ENCODE measurements at regions not wholly inside any gene's neighbourhood (a gene's known extent, or its start where the extent isn't known, plus 50 kb on each side); places are given as distances from the start of the nearest gene placed in this dataset.

- H3K27me3 ChIP-seq = no peaks in the 10 kb centered on the region
- no peak overlapping the region for H3K4me3 ChIP-seq (replicated peaks in 1 of 3)
- no peaks in the 10 kb centered on the region for H3K4me1 ChIP-seq
- no peaks in the 10 kb centered on the region for H3K9me3 ChIP-seq
- no peaks in the 10 kb centered on the region for H3K36me3 ChIP-seq
- TF ChIP-seq CTCF (IDR thresholded peaks at IDR 0.05) = no peak
- TF ChIP-seq POLR2A (IDR thresholded peaks at IDR 0.05) = no peak
- intact Hi-C loops (cut with DNase I) = no loop called here
- no peak overlapping the region for H3K27ac ChIP-seq
- no peak for DNase-seq
These were observed 432.2 kb downstream of the TUSC7 start for GRCh38 chr3:117141812-117142211.

DNA sequence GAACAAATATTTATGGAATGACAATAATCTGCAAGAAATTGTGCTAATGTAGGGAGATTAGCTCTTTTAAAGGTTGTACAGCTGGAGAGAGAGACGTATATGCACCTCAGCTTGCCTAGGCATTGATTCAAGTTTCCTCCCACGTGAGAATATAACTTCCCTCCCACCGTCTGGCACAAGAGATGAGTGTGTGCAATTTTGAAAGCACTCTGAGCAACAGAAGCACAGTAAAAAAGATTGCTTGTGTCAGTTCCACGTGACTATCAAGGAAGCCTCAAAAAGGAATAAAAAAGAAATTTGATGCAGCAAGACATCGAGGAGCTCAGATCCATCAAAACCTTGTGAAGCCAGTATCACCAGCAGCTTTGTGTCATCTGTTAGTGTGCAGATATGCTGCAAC lies 435.3 kb downstream of the TUSC7 start:
- intact Hi-C loops (cut with DNase I) = no loop called here
- WGBS, 2 donors = 35 to 44% methylated on average over 5 of the region's 5 CpGs
- H3K36me3 ChIP-seq = no peaks in the 10 kb centered on the region
- DNase-seq = no peak
- H3K4me3 ChIP-seq (replicated peaks in 1 of 3) = no peak overlapping the region
- H3K27me3 ChIP-seq = no peaks in the 10 kb centered on the region
- no peak for TF ChIP-seq POLR2A (IDR thresholded peaks at IDR 0.05)
- no peak for TF ChIP-seq CTCF (IDR thresholded peaks at IDR 0.05)
- no peak overlapping the region for H3K27ac ChIP-seq
- no peaks in the 10 kb centered on the region for H3K9me3 ChIP-seq
- no peaks in the 10 kb centered on the region for H3K4me1 ChIP-seq

- Histone ChIP-seq H3K4me3 (replicated peaks in 1 of 3) (no peak overlapping the region), H3K27ac (no peak overlapping the region), H3K9me3 (no peaks in the 10 kb centered on the region), H3K36me3 (no peaks in the 10 kb centered on the region), H3K27me3 (no peaks in the 10 kb centered on the region), H3K4me1 (no peaks in the 10 kb centered on the region)
- TF ChIP-seq POLR2A (IDR thresholded peaks at IDR 0.05) (no peak), CTCF (IDR thresholded peaks at IDR 0.05) (no peak)
- DNase-seq = no peak
- 79 to 83% methylated on average over 2 of the region's 2 CpGs for whole genome bisulfite sequencing, 2 donors
- intact Hi-C loops (cut with DNase I) = no loop called here
These were observed 436.1 kb downstream of the TUSC7 start for GRCh38 chr3:117145677-117146076.

- intact Hi-C loops (cut with DNase I) = no loop called here
- 33 to 43% methylated on average over 1 of the region's 1 CpG for WGBS, 2 donors
These were observed 437.0 kb downstream of the TUSC7 start for GRCh38 chr3:117146571-117146970.

DNA sequence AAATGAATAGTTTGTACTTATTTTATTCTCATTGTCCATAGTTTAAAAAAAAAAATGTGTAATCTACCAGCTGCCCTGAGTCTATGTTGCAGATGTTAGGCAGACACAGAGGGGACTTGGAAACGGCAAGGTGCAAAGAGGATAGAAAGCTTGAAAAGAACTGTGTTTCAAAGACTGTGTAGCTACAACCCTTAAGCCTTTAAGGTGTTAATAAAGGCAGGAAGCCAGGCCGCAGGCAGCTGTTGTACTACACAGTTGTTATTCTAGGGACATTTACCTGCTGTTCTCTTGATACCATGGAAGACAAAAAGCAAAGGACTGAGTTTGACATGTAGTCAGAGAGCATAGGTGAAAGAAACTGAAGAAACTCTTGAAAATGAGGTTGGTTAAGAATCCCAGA lies 440.0 kb downstream of the TUSC7 start:
- Histone ChIP-seq H3K27me3 (no peaks in the 10 kb centered on the region), H3K4me3 (replicated peaks in 1 of 3) (no peak overlapping the region), H3K4me1 (no peaks in the 10 kb centered on the region), H3K9me3 (no peaks in the 10 kb centered on the region), H3K27ac (no peak overlapping the region), H3K36me3 (no peaks in the 10 kb centered on the region)
- intact Hi-C loops (cut with DNase I) = no loop called here
- no peak for DNase-seq
- 39 to 49% methylated on average over 2 of the region's 2 CpGs for WGBS, 2 donors
- no peak for TF ChIP-seq CTCF (IDR thresholded peaks at IDR 0.05)
- TF ChIP-seq POLR2A (IDR thresholded peaks at IDR 0.05) = no peak

More at GRCh38 chr3:117146571-117146970, 437.0 kb downstream of the TUSC7 start:
- Histone ChIP-seq H3K27ac (no peak overlapping the region), H3K36me3 (no peaks in the 10 kb centered on the region), H3K4me1 (no peaks in the 10 kb centered on the region), H3K27me3 (no peaks in the 10 kb centered on the region), H3K4me3 (replicated peaks in 1 of 3) (no peak overlapping the region), H3K9me3 (no peaks in the 10 kb centered on the region)
- DNase-seq = no peak
- TF ChIP-seq CTCF (IDR thresholded peaks at IDR 0.05) = no peak
- TF ChIP-seq POLR2A (IDR thresholded peaks at IDR 0.05) = no peak

Data from thyroid gland (tissue), 4 donors.